AG04449 (cell line): ENCODE measurements at regions not wholly inside any gene's neighbourhood (a gene's known extent, or its start where the extent isn't known, plus 50 kb on each side); places are given as distances from the start of the nearest gene placed in this dataset.

Source experiments
- CTCF ChIA-PET: fragments of 350-600 bp; formaldehyde crosslinking; extraction: SDS; loops from one replicate; lab custom pipeline; 2021; ENCODE audit warnings: antibody characterized with exemption; lab: Yijun Ruan, JAX
- POLR2A ChIA-PET: fragments of 400-600, 350-600 bp; formaldehyde crosslinking; extraction: SDS; loops from one replicate; lab custom pipeline; 2020; ENCODE audit warnings: antibody characterized with exemption, inconsistent platforms; lab: Yijun Ruan, JAX
- DNase-seq: peaks from one replicate; pipeline ENCODE4 v3.0.0-alpha.2; 2010; ENCODE audit warnings: low read depth, low spot score
- H3K4me3 ChIP-seq: 2 replicates; pipeline ENCODE4 v1.5.1; 2011; ENCODE audit warnings: low read depth, mild to moderate bottlenecking, control low read depth, low read length
- TF ChIP-seq, protein P1 (sequence below): IDR thresholded peaks from one replicate; pipeline ENCODE4 v1.5.1; 2011; ENCODE audit warnings: mild to moderate bottlenecking, moderate library complexity, low read length, control low read depth, inconsistent platforms; ENCODE audit not compliant: insufficient read depth; ENCODE audit errors: missing control alignments

DNA sequence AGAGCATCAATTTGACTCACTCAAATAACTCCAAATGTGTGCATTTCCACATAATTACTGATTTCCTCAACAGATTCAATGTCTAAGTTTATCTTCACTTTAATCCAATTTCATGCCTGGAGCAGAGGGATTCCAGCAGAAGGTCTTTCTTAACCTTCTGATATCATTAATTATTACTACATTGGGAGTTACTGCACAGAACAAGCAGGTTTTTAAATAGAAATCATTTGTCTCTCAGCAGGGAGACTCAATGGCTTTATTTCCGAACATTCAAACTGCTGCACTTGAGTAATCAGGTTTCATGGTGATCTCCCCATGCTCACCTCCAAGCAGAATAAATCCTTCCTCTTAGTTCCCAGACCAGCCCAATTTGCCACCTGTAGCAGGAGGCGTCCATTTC, 264.8 kb upstream of the IGF1R start:
- TF ChIP-seq, protein P1, sequence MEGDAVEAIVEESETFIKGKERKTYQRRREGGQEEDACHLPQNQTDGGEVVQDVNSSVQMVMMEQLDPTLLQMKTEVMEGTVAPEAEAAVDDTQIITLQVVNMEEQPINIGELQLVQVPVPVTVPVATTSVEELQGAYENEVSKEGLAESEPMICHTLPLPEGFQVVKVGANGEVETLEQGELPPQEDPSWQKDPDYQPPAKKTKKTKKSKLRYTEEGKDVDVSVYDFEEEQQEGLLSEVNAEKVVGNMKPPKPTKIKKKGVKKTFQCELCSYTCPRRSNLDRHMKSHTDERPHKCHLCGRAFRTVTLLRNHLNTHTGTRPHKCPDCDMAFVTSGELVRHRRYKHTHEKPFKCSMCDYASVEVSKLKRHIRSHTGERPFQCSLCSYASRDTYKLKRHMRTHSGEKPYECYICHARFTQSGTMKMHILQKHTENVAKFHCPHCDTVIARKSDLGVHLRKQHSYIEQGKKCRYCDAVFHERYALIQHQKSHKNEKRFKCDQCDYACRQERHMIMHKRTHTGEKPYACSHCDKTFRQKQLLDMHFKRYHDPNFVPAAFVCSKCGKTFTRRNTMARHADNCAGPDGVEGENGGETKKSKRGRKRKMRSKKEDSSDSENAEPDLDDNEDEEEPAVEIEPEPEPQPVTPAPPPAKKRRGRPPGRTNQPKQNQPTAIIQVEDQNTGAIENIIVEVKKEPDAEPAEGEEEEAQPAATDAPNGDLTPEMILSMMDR: no peak
- ChIA-PET CTCF (no interaction called here), POLR2A (no interaction called here)
- DNase-seq: no peak
- no peak overlapping the region for H3K4me3 ChIP-seq

DNA sequence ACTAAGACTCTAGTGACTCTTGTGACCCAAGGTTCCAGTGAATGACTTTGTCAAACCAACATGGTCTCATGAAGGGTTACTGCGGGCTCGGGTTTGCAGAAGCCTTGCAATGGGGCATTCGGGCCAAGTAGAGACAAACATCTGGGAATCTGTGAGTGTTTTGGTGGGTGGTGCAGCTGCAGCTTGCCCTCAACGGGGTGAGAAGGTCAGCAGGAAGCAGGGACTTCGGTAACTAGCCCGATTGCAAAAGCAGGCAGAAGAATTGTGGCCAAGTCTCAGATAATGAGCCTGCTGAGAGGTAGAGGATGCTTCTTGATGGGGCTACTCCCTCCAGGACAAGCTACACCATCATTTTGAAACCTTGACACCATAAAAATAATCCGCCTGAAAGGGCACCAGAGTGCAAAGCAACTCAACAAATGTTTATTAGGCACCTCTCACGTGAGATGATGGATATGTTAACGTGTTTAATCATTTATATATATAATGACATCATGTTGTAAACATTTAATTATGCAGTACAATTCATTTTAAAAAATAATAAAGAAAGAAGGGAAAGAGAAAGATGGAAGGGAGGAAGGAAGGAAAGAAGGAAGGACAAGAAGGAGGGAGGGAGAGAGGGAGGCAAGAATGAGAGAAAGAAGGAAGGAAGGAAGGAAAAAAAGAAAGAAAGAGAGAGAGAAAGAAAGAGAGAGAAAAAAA, 263.9 kb upstream of the IGF1R start:
- no peak overlapping the region for H3K4me3 ChIP-seq
- CTCF ChIA-PET: no interaction called here
- POLR2A ChIA-PET: no interaction called here
- DNase-seq: no peak
- TF ChIP-seq, protein P1: no peak

DNA sequence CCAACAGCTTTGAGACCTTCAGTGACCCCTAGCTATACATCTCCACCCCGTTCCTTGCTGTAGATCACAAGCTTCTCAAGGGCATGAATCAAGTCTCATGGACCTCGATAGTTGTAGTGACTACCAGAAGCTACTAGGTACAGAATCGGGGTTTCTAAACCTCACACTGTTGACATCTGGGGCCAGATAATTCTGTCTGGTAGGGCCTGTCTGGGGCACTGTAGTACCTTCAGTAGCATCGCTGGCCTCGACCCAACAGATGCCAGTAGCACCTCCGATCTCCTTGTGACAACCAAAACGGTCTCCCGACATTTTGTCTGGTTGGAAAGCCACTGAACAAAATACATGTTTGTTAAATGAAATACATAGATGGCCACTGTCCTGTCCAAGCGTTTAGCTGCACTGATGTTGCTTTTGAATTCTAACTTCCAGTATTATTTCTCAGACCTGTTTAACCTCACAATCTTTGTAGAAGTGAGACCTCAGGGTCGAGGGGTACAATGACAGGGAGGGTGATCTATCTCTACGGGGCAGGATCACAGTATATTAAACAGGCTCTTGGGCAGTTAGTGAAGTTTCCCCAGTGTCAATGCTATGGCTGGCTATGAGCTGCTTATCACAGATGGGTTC, 262.5 kb upstream of the IGF1R start:
- TF ChIP-seq, protein P1: no peak
- ChIA-PET CTCF (no interaction called here), POLR2A (no interaction called here)
- no peak for DNase-seq
- no peak overlapping the region for H3K4me3 ChIP-seq

DNA sequence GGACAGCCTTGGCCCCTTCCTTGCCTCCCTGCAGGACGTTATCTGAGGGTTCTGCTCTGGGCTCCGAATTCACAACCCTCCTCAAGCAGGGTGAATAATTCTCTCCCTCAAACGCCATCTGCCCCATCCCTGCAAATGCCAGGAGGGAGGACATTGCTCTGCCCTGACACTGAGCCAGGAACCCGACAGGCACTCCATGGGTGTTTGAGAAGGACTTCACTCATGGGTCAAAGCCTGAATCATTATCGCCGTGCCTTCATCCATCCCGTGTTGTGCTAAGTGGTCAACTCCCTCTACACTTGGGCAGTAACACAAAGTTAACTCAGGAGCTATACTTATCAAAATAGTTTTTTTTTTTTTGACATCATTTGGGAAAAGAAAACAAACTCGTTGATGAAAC, 261.8 kb upstream of the IGF1R start:
- DNase-seq: no peak
- POLR2A ChIA-PET: no interaction called here
- H3K4me3 ChIP-seq: no peak overlapping the region
- TF ChIP-seq, protein P1: no peak
- CTCF ChIA-PET: no interaction called here

DNA sequence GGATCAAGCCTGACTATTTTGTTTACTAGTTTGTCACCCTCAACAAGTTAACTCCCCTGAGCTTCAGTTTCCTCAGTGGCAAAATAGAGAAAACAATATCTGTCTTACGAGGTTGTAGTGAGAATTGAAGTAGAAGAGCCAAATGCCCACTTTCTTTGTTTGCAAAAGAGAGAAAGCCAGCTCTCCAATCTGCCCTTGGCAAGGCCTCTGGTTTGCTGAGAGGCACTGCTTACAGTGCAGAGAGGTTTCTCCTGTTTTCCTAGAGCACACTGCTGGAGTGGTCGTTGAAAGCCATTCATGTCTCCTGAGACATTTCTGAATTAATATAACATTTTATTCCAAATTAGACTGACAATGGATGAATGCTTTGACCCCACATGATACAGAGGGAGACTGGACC, 260.5 kb upstream of the IGF1R start:
- H3K4me3 ChIP-seq: no peak overlapping the region
- ChIA-PET CTCF (interaction anchor here (0.8 kb wide), 1 partner anchor 33 kb away, joined by 4 read pairs; no protein-coding TSS in a partner anchor), POLR2A (no interaction called here)
- DNase-seq: no peak
- TF ChIP-seq, protein P1: no peak

DNA sequence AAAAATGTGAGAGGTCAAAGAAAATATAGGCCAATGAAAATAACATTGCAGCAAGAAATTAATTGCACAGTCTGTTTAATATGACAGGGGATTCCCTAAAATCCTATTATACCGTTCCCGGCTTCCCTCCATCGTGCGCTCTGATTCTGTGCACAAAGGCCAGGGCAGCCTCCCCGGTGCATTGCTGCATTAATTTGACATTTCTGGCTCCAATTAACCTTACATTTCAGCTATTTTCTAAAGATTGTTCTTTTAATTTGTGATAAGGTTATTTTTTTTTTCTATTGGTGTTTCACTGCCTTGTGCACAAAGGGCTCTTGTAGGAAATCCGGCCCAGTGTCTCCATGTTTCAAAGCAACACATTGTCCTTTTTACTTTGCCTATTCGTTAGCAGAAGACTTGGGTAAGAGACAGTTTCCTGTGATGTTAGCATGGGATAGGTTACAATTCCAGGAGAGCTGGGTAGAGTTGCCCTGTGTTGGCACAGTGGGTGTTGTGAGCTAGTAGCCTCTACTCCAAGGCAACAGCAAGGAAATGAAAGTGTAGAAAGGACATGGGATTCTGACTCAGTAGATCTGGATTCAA, 257.3 kb upstream of the IGF1R start:
- ChIA-PET POLR2A (no interaction called here), CTCF (no interaction called here)
- TF ChIP-seq, protein P1: no peak
- no peak overlapping the region for H3K4me3 ChIP-seq
- DNase-seq: no peak
